ENCODE measurements at regions not wholly inside any gene's neighbourhood (a gene's known extent, or its start where the extent isn't known, plus 50 kb on each side); places are given as distances from the start of the nearest gene placed in this dataset.

DNA sequence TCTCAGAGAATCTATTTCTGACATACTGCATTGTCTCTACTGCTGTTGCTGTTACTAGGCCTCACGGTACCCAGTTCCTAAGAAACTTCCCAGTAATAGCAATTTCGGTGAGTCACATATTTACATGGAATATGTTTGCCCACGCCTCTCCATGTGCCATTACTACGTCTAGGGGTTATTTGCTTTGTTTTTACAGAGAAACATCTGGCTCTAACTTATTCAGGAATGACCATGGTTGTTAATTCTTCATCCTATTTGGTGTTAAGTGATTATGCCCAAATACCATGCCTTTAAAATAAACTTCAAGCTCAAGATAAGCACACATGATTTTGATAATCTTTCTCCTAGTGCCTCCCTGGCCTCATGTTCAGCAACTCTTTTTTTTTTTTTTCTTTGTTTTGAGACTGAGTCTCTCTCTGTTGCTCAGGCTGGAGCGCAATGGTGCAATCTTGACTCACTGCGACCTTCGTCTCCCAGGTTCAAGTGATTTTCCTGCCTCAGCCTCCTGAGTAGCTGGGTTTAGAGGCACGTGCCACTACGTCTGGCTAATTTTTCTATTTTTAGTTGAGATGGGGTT is 101.0 kb upstream of the HS3ST1 start:
- POLR2A ChIA-PET, result no interaction called here
- Histone ChIP-seq H3K9me3 (ENCODE audit: control insufficient read depth, insufficient read depth, low read depth, low read length) (no peaks in the 10 kb centered on the region), H3K27ac (ENCODE audit: extremely low read depth, low read depth, low read length) (no peak overlapping the region), H3K4me1 (ENCODE audit: control insufficient read depth, insufficient read depth, low read length) (no peaks in the 10 kb centered on the region), H3K4me3 (ENCODE audit: low read depth, low read length) (no peak overlapping the region), H3K36me3 (ENCODE audit: control insufficient read depth in 2 of 2, insufficient read depth in 1 of 2, low read length in 2 of 2) (no peaks in the 10 kb centered on the region)
- TF ChIP-seq ZSCAN23 (tag by site-specific recombination; IDR thresholded peaks at IDR 0.05) (no peak), ZNF629 (tag by site-specific recombination; IDR thresholded peaks at IDR 0.05) (no peak)
- TF ChIP-seq, protein P1, sequence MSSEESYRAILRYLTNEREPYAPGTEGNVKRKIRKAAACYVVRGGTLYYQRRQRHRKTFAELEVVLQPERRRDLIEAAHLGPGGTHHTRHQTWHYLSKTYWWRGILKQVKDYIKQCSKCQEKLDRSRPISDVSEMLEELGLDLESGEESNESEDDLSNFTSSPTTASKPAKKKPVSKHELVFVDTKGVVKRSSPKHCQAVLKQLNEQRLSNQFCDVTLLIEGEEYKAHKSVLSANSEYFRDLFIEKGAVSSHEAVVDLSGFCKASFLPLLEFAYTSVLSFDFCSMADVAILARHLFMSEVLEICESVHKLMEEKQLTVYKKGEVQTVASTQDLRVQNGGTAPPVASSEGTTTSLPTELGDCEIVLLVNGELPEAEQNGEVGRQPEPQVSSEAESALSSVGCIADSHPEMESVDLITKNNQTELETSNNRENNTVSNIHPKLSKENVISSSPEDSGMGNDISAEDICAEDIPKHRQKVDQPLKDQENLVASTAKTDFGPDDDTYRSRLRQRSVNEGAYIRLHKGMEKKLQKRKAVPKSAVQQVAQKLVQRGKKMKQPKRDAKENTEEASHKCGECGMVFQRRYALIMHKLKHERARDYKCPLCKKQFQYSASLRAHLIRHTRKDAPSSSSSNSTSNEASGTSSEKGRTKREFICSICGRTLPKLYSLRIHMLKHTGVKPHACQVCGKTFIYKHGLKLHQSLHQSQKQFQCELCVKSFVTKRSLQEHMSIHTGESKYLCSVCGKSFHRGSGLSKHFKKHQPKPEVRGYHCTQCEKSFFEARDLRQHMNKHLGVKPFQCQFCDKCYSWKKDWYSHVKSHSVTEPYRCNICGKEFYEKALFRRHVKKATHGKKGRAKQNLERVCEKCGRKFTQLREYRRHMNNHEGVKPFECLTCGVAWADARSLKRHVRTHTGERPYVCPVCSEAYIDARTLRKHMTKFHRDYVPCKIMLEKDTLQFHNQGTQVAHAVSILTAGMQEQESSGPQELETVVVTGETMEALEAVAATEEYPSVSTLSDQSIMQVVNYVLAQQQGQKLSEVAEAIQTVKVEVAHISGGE (tag by site-specific recombination; conservative IDR thresholded peaks at IDR 0.05; ENCODE audit: low read depth), result no peak
- CTCF ChIA-PET, result no interaction called here

DNA sequence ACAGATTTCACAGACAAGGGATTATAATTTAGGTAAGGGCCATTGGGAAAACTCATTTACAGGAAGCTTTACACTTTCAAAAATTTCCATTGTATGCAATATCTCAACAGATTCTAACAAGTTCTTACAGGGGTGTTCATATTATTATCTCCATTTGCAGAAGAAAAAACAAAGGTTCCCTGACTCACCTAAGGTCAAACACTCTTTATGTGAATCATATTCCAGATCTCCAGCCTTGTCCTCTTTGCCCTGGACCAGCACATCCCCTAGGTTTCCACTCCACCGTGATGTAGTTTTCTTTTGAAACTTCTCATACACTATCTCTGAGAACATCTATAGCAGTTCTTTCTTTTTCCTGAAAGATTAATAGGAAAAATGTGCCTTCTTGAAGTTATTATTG is 96.4 kb upstream of the HS3ST1 start:
- no peak overlapping the region for H3K27ac ChIP-seq (ENCODE audit: extremely low read depth, low read depth, low read length)
- no peaks in the 10 kb centered on the region for H3K4me1 ChIP-seq (ENCODE audit: control insufficient read depth, insufficient read depth, low read length)
- no peak overlapping the region for H3K4me3 ChIP-seq (ENCODE audit: low read depth, low read length)
- ChIA-PET CTCF (no interaction called here), POLR2A (no interaction called here)
- H3K36me3 ChIP-seq (ENCODE audit: control insufficient read depth in 2 of 2, insufficient read depth in 1 of 2, low read length in 2 of 2), result no peaks in the 10 kb centered on the region
- no peaks in the 10 kb centered on the region for H3K9me3 ChIP-seq (ENCODE audit: control insufficient read depth, insufficient read depth, low read depth, low read length)
- no peak for TF ChIP-seq ZNF426 (tag by site-specific recombination; IDR thresholded peaks at IDR 0.05)
- TF ChIP-seq ZNF776 (tag by site-specific recombination; IDR thresholded peaks at IDR 0.05; ENCODE audit: borderline replicate concordance), result no peak
- no peak for TF ChIP-seq HOXC10 (CRISPR knock-in tag; IDR thresholded peaks at IDR 0.05)
- no peak for TF ChIP-seq ZNF571 (tag by site-specific recombination; IDR thresholded peaks at IDR 0.05)
- TF ChIP-seq, protein P2, sequence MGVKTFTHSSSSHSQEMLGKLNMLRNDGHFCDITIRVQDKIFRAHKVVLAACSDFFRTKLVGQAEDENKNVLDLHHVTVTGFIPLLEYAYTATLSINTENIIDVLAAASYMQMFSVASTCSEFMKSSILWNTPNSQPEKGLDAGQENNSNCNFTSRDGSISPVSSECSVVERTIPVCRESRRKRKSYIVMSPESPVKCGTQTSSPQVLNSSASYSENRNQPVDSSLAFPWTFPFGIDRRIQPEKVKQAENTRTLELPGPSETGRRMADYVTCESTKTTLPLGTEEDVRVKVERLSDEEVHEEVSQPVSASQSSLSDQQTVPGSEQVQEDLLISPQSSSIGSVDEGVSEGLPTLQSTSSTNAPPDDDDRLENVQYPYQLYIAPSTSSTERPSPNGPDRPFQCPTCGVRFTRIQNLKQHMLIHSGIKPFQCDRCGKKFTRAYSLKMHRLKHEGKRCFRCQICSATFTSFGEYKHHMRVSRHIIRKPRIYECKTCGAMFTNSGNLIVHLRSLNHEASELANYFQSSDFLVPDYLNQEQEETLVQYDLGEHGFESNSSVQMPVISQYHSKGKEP (tag by site-specific recombination; IDR thresholded peaks at IDR 0.05), result no peak
- TF ChIP-seq ZNF530 (tag by site-specific recombination; IDR thresholded peaks at IDR 0.05; ENCODE audit: low read depth), result no peak
- no peak for TF ChIP-seq ZNF544 (tag by site-specific recombination; IDR thresholded peaks at IDR 0.05)
- TF ChIP-seq, protein P3, sequence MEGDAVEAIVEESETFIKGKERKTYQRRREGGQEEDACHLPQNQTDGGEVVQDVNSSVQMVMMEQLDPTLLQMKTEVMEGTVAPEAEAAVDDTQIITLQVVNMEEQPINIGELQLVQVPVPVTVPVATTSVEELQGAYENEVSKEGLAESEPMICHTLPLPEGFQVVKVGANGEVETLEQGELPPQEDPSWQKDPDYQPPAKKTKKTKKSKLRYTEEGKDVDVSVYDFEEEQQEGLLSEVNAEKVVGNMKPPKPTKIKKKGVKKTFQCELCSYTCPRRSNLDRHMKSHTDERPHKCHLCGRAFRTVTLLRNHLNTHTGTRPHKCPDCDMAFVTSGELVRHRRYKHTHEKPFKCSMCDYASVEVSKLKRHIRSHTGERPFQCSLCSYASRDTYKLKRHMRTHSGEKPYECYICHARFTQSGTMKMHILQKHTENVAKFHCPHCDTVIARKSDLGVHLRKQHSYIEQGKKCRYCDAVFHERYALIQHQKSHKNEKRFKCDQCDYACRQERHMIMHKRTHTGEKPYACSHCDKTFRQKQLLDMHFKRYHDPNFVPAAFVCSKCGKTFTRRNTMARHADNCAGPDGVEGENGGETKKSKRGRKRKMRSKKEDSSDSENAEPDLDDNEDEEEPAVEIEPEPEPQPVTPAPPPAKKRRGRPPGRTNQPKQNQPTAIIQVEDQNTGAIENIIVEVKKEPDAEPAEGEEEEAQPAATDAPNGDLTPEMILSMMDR (tag by site-specific recombination; IDR thresholded peaks at IDR 0.05), result no peak
- TF ChIP-seq, protein P4, sequence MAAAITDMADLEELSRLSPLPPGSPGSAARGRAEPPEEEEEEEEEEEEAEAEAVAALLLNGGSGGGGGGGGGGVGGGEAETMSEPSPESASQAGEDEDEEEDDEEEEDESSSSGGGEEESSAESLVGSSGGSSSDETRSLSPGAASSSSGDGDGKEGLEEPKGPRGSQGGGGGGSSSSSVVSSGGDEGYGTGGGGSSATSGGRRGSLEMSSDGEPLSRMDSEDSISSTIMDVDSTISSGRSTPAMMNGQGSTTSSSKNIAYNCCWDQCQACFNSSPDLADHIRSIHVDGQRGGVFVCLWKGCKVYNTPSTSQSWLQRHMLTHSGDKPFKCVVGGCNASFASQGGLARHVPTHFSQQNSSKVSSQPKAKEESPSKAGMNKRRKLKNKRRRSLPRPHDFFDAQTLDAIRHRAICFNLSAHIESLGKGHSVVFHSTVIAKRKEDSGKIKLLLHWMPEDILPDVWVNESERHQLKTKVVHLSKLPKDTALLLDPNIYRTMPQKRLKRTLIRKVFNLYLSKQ (tag by site-specific recombination; IDR thresholded peaks at IDR 0.05; ENCODE audit: borderline replicate concordance), result no peak
- TF ChIP-seq, protein P5, sequence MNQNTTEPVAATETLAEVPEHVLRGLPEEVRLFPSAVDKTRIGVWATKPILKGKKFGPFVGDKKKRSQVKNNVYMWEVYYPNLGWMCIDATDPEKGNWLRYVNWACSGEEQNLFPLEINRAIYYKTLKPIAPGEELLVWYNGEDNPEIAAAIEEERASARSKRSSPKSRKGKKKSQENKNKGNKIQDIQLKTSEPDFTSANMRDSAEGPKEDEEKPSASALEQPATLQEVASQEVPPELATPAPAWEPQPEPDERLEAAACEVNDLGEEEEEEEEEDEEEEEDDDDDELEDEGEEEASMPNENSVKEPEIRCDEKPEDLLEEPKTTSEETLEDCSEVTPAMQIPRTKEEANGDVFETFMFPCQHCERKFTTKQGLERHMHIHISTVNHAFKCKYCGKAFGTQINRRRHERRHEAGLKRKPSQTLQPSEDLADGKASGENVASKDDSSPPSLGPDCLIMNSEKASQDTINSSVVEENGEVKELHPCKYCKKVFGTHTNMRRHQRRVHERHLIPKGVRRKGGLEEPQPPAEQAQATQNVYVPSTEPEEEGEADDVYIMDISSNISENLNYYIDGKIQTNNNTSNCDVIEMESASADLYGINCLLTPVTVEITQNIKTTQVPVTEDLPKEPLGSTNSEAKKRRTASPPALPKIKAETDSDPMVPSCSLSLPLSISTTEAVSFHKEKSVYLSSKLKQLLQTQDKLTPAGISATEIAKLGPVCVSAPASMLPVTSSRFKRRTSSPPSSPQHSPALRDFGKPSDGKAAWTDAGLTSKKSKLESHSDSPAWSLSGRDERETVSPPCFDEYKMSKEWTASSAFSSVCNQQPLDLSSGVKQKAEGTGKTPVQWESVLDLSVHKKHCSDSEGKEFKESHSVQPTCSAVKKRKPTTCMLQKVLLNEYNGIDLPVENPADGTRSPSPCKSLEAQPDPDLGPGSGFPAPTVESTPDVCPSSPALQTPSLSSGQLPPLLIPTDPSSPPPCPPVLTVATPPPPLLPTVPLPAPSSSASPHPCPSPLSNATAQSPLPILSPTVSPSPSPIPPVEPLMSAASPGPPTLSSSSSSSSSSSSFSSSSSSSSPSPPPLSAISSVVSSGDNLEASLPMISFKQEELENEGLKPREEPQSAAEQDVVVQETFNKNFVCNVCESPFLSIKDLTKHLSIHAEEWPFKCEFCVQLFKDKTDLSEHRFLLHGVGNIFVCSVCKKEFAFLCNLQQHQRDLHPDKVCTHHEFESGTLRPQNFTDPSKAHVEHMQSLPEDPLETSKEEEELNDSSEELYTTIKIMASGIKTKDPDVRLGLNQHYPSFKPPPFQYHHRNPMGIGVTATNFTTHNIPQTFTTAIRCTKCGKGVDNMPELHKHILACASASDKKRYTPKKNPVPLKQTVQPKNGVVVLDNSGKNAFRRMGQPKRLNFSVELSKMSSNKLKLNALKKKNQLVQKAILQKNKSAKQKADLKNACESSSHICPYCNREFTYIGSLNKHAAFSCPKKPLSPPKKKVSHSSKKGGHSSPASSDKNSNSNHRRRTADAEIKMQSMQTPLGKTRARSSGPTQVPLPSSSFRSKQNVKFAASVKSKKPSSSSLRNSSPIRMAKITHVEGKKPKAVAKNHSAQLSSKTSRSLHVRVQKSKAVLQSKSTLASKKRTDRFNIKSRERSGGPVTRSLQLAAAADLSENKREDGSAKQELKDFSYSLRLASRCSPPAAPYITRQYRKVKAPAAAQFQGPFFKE (tag by site-specific recombination; IDR thresholded peaks at IDR 0.05; ENCODE audit: borderline replicate concordance), result no peak
- TF ChIP-seq, protein P6, sequence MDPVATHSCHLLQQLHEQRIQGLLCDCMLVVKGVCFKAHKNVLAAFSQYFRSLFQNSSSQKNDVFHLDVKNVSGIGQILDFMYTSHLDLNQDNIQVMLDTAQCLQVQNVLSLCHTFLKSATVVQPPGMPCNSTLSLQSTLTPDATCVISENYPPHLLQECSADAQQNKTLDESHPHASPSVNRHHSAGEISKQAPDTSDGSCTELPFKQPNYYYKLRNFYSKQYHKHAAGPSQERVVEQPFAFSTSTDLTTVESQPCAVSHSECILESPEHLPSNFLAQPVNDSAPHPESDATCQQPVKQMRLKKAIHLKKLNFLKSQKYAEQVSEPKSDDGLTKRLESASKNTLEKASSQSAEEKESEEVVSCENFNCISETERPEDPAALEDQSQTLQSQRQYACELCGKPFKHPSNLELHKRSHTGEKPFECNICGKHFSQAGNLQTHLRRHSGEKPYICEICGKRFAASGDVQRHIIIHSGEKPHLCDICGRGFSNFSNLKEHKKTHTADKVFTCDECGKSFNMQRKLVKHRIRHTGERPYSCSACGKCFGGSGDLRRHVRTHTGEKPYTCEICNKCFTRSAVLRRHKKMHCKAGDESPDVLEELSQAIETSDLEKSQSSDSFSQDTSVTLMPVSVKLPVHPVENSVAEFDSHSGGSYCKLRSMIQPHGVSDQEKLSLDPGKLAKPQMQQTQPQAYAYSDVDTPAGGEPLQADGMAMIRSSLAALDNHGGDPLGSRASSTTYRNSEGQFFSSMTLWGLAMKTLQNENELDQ (tag by site-specific recombination; IDR thresholded peaks at IDR 0.05; ENCODE audit: low read depth), result no peak
- TF ChIP-seq ZNF843 (tag by site-specific recombination; IDR thresholded peaks at IDR 0.05), result no peak
- no peak for TF ChIP-seq ZNF521 (tag by site-specific recombination; IDR thresholded peaks at IDR 0.05)
